Stimulated activated naive CD8-positive, alpha-beta T cell treated with anti-CD3 and anti-CD28 coated beads, Interleukin-15, Interleukin-2, amounts not matched to agents 100 U/mL and 50 U/mL, for 24 hours (primary cell): ENCODE measurements at regions not wholly inside any gene's neighbourhood (a gene's known extent, or its start where the extent isn't known, plus 50 kb on each side); places are given as distances from the start of the nearest gene placed in this dataset.
"Not testable (repeated sequence)": the region's sequence is repeated elsewhere in the genome, so short reads cannot be mapped to it uniquely, and the experiment has no call there.

ENCODE experiments used
- ATAC-seq: fragments of 150-1000 bp; cut with Tn5 transposase; one replicate; pipeline ENCODE4 v1.10.0; 2021
- DNase-seq: peaks from one replicate; pipeline ENCODE4 v3.0.0; 2021

DNA sequence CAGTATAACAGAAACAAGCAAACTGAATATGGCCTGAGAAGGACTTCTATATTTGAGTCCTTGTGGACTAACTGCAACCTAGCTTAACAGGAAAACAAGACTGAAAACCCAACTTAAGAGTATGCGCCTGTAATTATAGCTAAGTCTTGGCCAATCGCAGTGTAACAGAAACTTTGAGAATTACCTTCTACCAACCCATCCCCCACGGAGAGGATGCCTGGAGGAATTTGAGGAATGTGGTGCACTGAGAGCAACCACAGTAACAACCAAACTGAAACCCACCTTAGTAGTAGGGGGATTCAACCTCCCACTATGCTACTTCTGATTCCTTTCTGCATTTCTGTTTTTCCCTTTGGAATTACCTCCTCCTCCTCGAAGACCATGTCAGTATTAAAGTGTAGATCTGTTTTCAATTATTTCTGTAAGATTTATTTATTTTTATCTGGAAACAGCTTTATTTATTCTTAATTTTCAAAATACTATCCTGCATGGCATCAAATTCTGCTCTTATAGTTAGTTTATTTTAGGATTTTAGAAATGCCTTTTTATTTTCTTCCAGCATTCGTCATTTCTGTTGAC, 393.6 kb downstream of the KCNA4 start:
- ATAC-seq (no peak), DNase-seq (no peak)

- DNase-seq (no peak), ATAC-seq (no peak)
These were observed 400.2 kb downstream of the KCNA4 start for GRCh38 chr11:29616611-29617010.

DNA sequence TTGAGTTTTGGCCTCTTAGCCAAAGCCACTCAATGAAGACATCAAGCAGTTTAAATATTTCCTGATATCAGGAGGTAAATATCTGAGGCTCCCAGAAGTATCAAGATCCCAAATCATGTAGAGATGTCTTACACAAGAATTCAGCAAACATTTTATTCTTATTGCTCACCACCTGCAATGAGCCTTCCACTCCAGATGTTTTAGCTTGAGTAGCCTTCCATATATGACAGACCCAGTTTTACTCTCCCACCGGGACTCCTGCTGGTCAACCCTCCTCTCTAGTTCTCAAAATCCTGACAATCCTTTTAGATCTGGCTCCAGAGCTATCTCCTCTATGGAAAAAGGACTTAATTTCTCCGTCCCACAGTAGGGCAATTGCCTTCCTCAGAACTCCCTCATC, 404.4 kb downstream of the KCNA4 start:
- ATAC-seq: no peak
- DNase-seq: no peak

DNA sequence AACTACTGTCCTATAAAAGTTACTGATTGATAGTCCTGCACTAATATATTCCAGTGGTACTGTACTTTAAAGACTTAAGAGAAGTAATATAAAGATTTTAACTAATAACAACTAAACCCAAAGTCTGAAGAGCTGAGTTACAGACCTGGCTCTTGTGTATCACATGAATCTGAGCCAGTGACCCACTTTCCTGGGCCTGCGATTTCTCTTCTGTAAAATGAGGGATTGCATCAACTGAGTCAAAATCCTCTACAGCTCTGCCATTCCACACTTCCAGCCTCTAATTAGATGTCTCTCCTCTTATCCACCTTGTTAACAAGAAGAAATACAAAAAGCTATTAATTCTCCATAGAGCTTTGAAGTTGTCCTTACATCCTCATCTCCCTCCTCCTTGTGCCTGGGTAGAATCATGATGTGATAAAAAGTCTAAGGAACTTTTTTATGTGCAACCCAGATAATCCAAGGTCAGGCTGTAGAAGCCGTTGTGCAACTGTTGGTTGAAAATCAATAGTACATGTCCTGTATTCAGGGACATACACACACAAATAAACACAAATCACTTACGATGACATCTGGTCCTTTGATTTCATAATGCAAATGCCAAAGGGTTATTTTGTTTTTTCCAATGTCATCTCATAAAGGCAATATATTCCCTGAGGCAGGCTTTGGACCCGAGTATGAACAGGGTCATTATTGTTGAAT, 410.3 kb downstream of the KCNA4 start:
- DNase-seq (no peak), ATAC-seq (no peak)

- not testable (repeated sequence) for ATAC-seq, DNase-seq
These were observed 416.7 kb downstream of the KCNA4 start for GRCh38 chr11:29600151-29600575.

DNA sequence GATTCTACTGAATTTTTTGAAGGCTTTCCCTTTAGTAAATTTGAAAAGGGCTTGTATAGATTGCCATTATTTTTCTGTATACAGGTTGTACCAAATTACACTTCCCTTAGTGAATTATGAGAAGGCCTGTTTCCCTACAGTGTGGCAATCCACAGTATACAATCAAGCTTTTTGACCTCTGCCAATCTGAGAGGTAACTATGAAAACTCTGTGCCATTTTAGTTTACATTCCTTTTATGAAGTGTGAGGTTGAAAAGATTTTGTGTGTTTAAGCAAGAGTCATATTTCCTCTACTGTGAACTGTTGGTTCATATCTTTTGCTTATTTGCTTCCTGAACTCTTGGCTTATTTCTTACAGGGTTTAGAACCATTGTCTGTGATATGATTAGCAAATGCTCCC, 432.5 kb downstream of the KCNA4 start:
- ATAC-seq (no peak), DNase-seq (no peak)

GRCh38 chr11:29578806-29579205, 438.0 kb downstream of the KCNA4 start:
- DNase-seq (no peak), ATAC-seq (no peak)

DNA sequence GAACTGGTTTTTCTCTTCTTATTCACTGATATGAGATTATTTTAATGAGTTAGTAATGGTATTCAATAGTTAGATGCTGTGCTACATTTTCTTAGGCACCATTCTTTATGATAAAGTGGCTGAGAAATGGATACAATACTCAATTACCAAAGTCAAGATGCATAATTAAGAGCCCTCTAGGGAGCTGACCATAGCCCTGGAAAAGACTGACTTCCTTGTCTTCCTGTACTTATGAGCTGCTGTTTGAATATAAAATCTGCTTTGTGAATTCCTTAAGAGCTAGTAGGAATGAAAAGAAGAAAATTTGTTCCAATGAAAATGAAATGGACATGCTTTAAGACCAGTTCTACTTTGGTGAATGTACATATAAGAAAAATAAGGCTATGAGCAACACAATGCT, 452.3 kb downstream of the KCNA4 start:
- DNase-seq (no peak), ATAC-seq (no peak)

- ATAC-seq: no peak
- no peak for DNase-seq
These were observed 454.6 kb downstream of the KCNA4 start for GRCh38 chr11:29562183-29562582.

GRCh38 chr11:29553990-29554389, 462.8 kb downstream of the KCNA4 start:
- ATAC-seq: no peak

GRCh38 chr11:29538339-29539036, 478.3 kb downstream of the KCNA4 start:
- DNase-seq (no peak), ATAC-seq (no peak)

More at GRCh38 chr11:29553990-29554389, 462.8 kb downstream of the KCNA4 start:
- no peak for DNase-seq

GRCh38 chr11:29534836-29535235, 482.0 kb downstream of the KCNA4 start:
- ATAC-seq (no peak), DNase-seq (no peak)

DNA sequence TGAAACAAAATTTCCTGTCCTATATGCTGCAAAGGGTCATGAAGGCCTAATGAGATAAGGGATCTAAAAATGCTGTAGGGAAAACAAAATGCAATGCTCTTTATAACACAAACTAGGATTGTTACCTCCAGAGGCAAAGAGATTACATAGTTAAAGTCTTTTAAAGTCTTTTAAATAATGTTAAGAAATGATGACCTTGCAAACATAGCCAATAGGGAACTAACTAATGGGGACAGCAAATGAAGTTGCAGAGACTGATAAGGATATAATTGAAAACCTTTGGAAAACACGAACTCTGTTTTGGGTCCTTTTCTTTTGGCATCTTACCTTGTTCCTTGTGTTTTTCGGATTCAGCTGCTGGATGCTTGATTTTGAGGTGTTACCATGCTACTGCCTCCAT, 485.9 kb downstream of the KCNA4 start:
- DNase-seq (no peak), ATAC-seq (no peak)

- ATAC-seq: no peak
- no peak for DNase-seq
These were observed 489.4 kb downstream of the KCNA4 start for GRCh38 chr11:29527391-29527936.

- no peak for DNase-seq
These were observed 498.2 kb downstream of the KCNA4 start for GRCh38 chr11:29518389-29519174.

DNA sequence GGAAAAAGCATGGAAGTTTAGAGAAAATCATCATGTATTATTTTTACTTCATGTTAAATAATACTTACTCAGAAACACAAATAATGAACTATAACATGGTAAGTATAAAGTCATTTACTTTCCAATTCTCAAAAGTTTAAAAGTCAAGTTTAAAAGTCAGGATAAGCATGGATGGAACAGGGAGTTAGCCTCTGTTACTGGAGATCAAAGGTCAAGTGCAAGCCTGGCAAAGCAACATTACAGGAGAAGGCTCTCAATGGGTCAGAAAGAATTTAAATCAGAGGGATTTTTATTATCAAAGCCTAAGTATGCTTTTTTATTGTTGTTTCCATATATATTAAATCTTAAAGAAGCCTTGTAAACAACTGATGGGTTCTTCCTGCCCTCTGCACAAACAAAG, 505.4 kb downstream of the KCNA4 start:
- ATAC-seq: no peak
- DNase-seq: no peak

More at GRCh38 chr11:29518389-29519174, 498.2 kb downstream of the KCNA4 start:
- no peak for ATAC-seq

DNA sequence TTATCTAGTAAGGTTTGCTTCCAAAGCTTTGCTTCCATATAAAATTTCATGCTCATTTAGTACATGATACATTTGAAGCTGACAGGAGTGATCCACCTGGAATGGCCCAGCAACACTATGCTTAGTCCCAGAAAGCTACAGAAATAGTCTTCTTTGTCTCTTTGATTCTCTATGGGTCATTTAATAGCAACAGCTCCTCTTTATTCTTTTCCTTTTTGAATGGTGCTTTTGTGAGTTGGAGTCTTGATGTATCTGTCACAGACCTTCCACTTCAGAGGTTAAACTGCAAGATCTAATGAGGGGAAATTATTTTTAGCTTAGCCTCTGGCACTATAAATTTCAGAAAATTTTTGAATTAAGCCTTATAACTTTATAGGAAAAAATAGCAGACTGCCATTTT, 509.5 kb downstream of the KCNA4 start:
- ATAC-seq (no peak), DNase-seq (no peak)

DNA sequence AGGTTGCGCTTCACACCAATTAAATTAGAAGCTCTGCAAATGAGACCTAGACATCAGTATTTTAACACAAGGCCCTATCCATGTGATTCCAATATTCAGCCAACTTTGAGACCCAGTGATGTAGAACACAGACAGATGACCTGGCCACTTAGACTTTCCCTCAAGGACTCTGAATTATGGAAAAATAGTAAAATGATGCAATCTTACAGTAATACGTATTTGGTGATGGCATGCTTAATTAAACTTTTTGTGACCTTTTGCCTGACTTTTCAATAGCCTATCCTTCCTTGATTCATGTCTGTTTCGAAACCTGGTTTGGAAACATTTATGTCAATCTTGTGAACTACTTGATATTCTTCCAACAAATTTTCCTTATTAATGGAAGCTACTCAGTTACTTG, 521.2 kb downstream of the KCNA4 start:
- DNase-seq (no peak), ATAC-seq (no peak)

DNA sequence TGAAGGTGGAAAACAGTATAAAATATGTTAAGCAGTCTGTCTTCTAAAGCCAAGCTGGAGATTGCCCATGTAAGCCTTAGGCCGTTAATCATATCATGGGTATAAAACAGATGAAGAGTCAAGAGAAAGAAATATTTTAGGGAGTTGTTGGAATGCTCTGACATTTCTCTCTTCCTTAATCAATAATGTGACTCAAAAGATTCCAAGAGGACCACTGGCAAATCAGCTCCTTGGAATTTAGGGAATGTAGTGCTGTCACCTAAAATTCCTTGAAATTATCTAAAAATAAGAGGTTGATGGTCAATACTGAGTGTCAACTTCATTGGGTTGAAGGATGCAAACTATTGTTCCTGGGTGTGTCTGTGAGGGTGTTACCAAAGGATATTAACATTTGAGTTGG, 525.9 kb downstream of the KCNA4 start:
- no peak for ATAC-seq

DNA sequence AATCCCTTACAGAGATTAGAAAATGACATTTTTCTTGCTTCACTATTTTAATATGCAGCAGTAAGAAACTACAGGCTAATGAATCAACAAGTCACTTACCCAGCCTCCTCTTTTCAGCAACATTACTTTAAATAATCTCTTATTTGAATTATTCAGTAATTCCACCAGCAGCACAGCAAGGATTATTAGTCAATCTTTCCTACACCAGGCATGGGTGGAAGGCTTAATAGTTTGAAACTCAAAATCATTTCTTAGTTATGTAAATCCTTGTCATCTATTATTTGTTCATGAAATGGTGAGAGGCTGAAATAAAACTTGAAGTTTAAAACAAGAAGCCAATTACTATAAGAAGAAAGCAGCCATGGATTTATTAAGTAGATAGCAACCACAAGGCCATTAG, 530.5 kb downstream of the KCNA4 start:
- ATAC-seq: no peak
- no peak for DNase-seq

More for the DNA sequence above, 525.9 kb downstream of the KCNA4 start:
- no peak for DNase-seq

DNA sequence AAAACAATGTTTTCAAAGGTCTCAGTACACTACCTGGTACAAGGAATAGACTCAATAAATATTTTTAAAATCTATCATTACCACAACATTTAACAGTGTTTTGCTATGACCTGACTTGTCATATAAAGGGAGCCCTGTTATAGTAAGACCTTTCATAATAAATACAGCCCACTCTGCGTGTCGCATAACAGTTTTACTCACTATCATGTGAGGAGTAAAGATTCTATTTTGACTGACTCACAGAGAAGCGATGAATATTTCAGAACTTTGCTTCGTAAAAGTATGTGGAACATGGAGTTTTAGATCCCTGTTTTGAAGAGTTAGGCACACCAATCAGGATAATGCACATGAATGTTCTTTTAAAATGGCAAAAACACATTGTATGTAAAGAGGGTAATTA, 531.2 kb downstream of the KCNA4 start:
- ATAC-seq (no peak), DNase-seq (no peak)

DNA sequence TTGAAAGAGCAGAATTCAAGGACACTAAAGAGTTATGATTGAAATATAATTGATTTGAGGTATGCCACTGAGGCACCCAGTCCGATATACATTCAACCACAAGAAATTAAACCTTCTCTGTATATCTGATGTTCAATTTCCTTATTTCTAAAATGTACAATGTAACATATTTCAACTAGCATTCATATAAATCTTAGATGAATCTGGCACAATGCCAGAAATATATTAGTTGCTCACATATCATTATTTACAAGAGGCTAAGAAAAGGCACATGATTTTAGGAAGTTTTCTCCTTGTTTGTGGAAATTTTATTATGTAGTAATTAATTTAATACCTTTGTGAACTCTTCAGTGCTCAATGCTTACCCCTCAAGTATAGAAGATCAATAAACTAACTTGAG, 532.3 kb downstream of the KCNA4 start:
- ATAC-seq: no peak
- no peak for DNase-seq
